ENCODE measurements at regions not wholly inside any gene's neighbourhood (a gene's known extent, or its start where the extent isn't known, plus 50 kb on each side); places are given as distances from the start of the nearest gene placed in this dataset.

DNA sequence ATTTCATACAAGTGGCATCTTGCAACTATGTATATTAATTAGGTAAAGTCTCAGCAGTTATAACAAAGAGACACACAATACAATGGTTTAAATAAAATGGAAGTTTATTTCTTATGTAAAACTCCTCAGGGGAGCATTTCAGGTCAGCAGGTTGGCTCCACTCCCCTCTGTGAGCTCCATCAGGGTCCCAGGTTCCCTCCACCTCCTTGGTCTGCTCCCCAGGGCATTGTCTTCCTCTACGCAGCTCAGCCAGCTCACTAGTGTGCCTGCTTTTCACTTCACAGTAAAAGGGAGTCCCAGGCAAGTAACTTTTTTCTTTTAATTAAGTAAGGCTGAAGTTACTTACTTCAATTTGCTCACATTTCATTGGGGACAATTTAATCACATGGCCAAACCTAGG lies 135.3 kb upstream of the FNDC3A start:
- DNase-seq (ENCODE audit: low read depth in 1 of 2, low spot score in 1 of 2), result no peak
- no peak for TF ChIP-seq POLR2AphosphoS5 (IDR thresholded peaks at IDR 0.05; ENCODE audit: low read depth)
- TF ChIP-seq, protein P1, sequence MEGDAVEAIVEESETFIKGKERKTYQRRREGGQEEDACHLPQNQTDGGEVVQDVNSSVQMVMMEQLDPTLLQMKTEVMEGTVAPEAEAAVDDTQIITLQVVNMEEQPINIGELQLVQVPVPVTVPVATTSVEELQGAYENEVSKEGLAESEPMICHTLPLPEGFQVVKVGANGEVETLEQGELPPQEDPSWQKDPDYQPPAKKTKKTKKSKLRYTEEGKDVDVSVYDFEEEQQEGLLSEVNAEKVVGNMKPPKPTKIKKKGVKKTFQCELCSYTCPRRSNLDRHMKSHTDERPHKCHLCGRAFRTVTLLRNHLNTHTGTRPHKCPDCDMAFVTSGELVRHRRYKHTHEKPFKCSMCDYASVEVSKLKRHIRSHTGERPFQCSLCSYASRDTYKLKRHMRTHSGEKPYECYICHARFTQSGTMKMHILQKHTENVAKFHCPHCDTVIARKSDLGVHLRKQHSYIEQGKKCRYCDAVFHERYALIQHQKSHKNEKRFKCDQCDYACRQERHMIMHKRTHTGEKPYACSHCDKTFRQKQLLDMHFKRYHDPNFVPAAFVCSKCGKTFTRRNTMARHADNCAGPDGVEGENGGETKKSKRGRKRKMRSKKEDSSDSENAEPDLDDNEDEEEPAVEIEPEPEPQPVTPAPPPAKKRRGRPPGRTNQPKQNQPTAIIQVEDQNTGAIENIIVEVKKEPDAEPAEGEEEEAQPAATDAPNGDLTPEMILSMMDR (IDR thresholded peaks at IDR 0.05; ENCODE audit: insufficient read depth, low read length), result no peak
- Histone ChIP-seq H3K4me3 (replicated peaks; ENCODE audit: insufficient read depth, low read length) (no peak overlapping the region), H3K27ac (replicated peaks) (no peak overlapping the region), H3K27me3 (ENCODE audit: insufficient read depth, poor library complexity, severe bottlenecking) (no peaks in the 10 kb centered on the region)

DNA sequence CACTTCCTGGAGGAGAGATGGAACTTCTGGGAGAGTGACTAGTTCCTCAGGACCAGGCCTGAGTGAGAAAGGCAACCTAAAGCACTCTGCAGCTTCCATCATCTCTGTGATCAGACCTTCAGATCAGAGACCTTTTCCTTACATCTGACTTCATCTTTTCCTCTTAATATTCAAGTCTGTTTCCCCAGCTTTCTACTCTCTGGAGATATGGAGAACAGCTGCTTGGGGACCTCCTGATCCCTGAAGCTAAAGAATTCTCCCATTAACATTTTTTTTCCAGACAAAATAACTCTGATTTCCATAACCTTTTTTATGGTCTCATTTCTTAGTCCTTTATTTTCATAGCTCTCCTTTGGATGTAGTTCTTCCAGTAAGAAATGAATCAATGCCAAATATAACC lies 133.4 kb upstream of the FNDC3A start:
- no peak for DNase-seq (ENCODE audit: low read depth in 1 of 2, low spot score in 1 of 2)
- Histone ChIP-seq H3K27me3 (ENCODE audit: insufficient read depth, poor library complexity, severe bottlenecking) (no peaks in the 10 kb centered on the region), H3K27ac (replicated peaks) (no peak overlapping the region), H3K4me3 (replicated peaks; ENCODE audit: insufficient read depth, low read length) (no peak overlapping the region)
- no peak for TF ChIP-seq SPI1 (IDR thresholded peaks at IDR 0.05; ENCODE audit: borderline replicate concordance, low read depth)

DNA sequence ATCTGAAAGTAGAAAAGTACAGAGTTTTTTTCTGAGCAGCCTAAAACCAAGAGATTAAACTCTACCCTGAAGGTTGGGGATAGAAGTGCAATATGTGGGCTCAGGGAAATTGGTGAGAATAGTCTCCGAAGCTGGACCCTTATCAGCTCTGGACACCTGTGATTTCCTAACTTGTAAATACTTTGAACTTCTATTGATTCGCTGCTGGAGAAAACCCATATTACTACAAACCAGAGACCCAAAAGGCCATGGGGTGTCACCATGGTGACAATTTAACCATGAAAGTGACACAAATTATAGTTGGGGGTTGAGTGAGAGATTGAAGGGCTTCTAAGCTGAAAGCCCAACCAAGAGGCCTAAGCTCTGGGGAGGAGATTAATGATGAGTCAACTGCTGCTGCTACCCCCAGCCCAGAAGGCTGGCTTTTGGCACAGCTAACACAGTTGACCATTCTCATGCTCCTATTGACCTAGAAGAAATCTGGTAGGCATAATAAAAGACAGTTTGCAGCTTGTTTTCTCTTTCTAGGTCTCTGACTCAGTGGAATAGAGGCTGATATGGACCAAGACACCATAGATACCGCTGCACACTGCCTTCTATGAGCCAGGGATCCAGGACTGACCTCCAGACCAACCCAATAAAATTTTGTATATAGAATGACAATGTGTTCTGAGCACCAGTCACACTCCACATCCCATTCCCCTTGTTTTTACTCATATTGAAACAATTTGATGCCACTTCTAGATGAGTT lies 131.9 kb upstream of the FNDC3A start:
- DNase-seq (ENCODE audit: low read depth in 1 of 2, low spot score in 1 of 2), result no peak
- TF ChIP-seq, protein P2, sequence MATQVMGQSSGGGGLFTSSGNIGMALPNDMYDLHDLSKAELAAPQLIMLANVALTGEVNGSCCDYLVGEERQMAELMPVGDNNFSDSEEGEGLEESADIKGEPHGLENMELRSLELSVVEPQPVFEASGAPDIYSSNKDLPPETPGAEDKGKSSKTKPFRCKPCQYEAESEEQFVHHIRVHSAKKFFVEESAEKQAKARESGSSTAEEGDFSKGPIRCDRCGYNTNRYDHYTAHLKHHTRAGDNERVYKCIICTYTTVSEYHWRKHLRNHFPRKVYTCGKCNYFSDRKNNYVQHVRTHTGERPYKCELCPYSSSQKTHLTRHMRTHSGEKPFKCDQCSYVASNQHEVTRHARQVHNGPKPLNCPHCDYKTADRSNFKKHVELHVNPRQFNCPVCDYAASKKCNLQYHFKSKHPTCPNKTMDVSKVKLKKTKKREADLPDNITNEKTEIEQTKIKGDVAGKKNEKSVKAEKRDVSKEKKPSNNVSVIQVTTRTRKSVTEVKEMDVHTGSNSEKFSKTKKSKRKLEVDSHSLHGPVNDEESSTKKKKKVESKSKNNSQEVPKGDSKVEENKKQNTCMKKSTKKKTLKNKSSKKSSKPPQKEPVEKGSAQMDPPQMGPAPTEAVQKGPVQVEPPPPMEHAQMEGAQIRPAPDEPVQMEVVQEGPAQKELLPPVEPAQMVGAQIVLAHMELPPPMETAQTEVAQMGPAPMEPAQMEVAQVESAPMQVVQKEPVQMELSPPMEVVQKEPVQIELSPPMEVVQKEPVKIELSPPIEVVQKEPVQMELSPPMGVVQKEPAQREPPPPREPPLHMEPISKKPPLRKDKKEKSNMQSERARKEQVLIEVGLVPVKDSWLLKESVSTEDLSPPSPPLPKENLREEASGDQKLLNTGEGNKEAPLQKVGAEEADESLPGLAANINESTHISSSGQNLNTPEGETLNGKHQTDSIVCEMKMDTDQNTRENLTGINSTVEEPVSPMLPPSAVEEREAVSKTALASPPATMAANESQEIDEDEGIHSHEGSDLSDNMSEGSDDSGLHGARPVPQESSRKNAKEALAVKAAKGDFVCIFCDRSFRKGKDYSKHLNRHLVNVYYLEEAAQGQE (IDR thresholded peaks at IDR 0.05; ENCODE audit: insufficient replicate concordance, low read depth), result no peak
- TF ChIP-seq SPI1 (IDR thresholded peaks at IDR 0.05; ENCODE audit: borderline replicate concordance, low read depth), result no peak
- no peak overlapping the region for H3K4me3 ChIP-seq (replicated peaks; ENCODE audit: insufficient read depth, low read length)
- H3K27ac ChIP-seq (replicated peaks), result no peak overlapping the region
- no peaks in the 10 kb centered on the region for H3K27me3 ChIP-seq (ENCODE audit: insufficient read depth, poor library complexity, severe bottlenecking)

DNA sequence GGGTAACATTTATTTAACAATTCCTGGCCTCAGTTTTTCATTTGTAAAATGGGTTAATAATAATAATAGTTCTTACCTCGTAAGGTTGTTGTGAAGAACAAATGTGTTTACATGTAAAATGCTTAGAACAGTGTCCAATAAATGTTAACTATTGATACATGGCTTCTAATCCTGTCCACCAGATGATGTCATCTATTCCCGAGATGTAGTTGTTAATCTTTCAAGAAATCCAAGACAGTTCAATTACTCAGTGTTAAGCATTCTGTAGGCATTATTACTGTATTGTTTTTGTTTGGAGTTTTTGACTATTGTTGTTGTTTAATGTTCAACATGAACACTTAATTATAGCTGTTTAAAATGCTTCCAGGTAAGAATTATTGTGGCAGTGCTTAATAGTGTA lies 131.0 kb upstream of the FNDC3A start:
- Histone ChIP-seq H3K27ac (replicated peaks) (no peak overlapping the region), H3K4me3 (replicated peaks; ENCODE audit: insufficient read depth, low read length) (no peak overlapping the region), H3K27me3 (ENCODE audit: insufficient read depth, poor library complexity, severe bottlenecking) (no peaks in the 10 kb centered on the region)
- no peak for DNase-seq (ENCODE audit: low read depth in 1 of 2, low spot score in 1 of 2)
- TF ChIP-seq, protein P2 (IDR thresholded peaks at IDR 0.05; ENCODE audit: insufficient replicate concordance, low read depth), result no peak
- TF ChIP-seq POLR2AphosphoS5 (IDR thresholded peaks at IDR 0.05; ENCODE audit: low read depth), result no peak
- no peak for TF ChIP-seq GABPA (IDR thresholded peaks at IDR 0.05; ENCODE audit: low read depth)
- TF ChIP-seq, protein P1 (IDR thresholded peaks at IDR 0.05; ENCODE audit: insufficient read depth, low read length), result no peak
- no peak for TF ChIP-seq SPI1 (IDR thresholded peaks at IDR 0.05; ENCODE audit: borderline replicate concordance, low read depth)

DNA sequence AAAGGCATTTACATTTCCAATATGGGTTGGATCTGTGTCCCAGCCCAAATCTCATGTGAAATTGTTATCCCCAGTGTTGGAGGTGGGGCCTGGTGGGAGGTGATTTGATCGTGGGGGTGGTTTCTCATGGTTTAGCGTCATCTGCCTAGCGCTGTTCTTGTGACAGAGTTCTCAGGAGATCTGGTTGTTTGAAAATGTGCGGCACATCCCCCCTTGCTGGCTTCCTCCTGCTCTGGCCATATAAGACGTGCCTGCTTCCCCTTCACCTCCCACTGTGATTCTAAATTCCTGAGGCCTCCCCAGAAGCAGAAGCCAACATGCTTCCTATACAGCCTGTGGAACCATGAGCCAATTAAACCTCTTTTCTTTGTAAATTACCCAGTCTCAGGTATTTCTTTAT lies 126.2 kb upstream of the FNDC3A start:
- Histone ChIP-seq H3K4me3 (replicated peaks; ENCODE audit: insufficient read depth, low read length) (no peak overlapping the region), H3K27ac (replicated peaks) (no peak overlapping the region), H3K27me3 (ENCODE audit: insufficient read depth, poor library complexity, severe bottlenecking) (no peaks in the 10 kb centered on the region)
- TF ChIP-seq, protein P2 (IDR thresholded peaks at IDR 0.05; ENCODE audit: insufficient replicate concordance, low read depth), result no peak
- TF ChIP-seq, protein P1 (IDR thresholded peaks at IDR 0.05; ENCODE audit: insufficient read depth, low read length), result no peak
- TF ChIP-seq GABPA (IDR thresholded peaks at IDR 0.05; ENCODE audit: low read depth) (no peak), POLR2AphosphoS5 (IDR thresholded peaks at IDR 0.05; ENCODE audit: low read depth) (no peak), SPI1 (IDR thresholded peaks at IDR 0.05; ENCODE audit: borderline replicate concordance, low read depth) (no peak)
- no peak for DNase-seq (ENCODE audit: low read depth in 1 of 2, low spot score in 1 of 2)

All from HL-60 (cell line).